HG02981 (cell line): ENCODE measurements at regions not wholly inside any gene's neighbourhood (a gene's known extent, or its start where the extent isn't known, plus 50 kb on each side); places are given as distances from the start of the nearest gene placed in this dataset.

Experiments used
- ATAC-seq: cut with Tn5 transposase; IDR thresholded peaks from one replicate; pipeline ENCODE4 v1.9.1; 2021; ENCODE audit warnings: mild to moderate bottlenecking, moderate library complexity; ENCODE audit not compliant: unreplicated experiment

DNA sequence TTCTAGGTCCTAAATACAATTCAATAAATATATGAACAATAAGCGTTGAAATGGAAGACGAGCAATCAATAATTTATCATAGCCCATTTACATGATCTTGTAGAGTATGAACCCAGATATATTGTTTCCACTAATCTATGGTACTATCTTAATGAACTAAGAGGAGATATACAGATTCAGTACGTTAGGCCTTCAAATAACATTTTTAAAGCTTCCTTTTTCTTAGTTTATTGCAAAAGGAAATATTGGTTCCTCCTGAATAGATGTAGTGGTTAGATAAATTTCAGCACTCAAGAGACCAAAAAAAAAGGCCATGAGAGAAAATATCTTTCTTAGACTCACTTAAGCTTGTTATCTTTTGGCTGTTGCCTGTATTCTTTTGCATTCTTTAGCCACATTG lies 147.5 kb upstream of the PITX2 start:
- no peak for ATAC-seq

DNA sequence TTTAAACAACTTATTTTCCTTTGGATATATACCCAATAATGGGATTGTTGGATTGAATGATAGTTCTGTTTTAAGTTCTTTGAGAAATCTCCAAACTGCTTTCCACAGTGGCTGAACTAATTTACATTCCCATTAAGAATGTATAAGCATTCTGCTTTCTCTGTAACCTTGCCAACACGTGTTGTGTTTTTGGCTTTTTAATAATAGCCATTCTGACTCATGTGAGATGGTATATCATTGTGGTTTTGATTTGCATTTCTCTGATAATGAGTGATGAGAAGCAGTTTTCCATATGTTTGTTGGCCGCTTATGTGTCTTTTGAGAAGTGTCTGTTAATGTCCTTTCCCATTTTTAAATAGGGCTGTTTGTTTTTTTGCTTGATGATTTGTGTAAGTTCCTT lies 155.6 kb upstream of the PITX2 start:
- ATAC-seq, result no peak

- no peak for ATAC-seq
These were observed 157.7 kb upstream of the PITX2 start for GRCh38 chr4:110780538-110780937.

DNA sequence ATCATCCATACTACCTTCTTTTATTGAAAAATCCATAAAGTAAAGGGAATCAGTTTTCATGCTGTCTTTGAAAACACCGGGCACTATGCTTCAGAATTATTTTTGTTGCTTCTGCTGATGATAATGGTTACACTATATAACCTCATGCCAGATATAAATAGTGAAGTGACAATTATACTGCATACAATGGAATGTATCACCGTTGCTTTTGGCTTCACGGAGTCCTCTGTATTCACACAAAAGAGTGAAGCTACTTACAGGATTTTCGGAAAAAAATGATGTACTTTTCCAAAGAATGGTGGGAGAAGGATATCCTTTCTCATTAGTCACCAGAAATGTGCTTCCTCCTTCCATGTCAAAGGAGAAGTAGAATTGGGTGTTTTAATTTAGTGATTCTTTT lies 159.1 kb upstream of the PITX2 start:
- no peak for ATAC-seq

DNA sequence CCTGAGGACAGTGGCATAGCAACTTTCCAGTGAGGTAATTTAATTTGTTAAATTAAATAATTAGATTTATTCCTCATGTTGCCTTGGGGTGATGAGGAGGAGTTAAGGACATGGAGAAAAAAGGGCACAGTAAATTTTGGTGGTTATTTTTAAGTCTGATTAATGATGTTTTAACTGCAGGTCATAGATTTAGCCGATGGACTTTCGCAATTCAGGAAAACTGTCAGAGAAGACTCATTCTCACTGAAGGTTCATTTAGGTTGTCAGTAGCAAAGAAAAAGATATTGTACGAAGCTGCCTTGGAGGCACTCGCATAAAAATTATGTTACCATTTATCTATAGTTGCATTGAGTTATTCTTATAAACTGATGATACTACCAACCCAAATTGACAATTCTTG lies 164.2 kb upstream of the PITX2 start:
- no peak for ATAC-seq

DNA sequence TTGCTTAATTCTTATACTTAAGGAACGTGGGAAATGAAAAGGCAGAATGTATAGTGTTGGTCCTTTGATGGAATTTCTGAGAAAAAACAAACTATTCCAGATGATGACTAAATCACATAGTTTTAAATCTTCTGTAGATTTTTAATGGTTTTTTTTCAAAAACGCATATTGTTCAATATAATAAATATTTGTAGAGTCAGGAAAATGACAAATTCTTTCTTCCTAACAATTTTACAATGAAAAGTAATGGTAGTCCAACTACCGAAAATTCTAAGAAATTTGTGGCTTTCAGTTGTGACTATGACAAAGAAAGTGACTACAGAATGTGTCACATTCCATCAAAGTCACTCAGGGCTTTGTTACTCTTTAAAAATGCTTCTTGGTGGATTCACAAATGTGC lies 164.8 kb upstream of the PITX2 start:
- ATAC-seq, result no peak

DNA sequence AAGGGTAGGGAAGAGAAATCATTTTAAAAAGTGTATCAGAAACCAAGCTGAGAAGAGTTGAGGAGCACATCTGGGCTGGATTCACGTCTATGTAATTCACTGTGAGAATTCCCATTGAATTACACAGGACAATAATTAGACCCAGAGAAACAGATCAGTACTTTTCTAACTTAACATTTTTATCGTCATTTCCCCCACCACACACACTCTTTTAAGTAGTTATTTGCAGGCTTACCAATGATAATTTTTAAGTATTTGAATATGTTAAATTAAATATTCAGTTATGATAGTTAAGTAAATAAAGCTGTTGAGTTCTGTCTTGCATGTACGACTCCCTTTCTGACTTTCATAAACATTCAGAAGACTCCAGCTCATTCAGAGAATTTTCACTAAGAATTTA lies 165.4 kb upstream of the PITX2 start:
- no peak for ATAC-seq

GRCh38 chr4:110792036-110792435 lies 169.2 kb upstream of the PITX2 start:
- no peak for ATAC-seq

- ATAC-seq, result no peak
These were observed 170.5 kb upstream of the PITX2 start for GRCh38 chr4:110793381-110793801.

GRCh38 chr4:110793890-110794554 lies 171.1 kb upstream of the PITX2 start:
- no peak for ATAC-seq

DNA sequence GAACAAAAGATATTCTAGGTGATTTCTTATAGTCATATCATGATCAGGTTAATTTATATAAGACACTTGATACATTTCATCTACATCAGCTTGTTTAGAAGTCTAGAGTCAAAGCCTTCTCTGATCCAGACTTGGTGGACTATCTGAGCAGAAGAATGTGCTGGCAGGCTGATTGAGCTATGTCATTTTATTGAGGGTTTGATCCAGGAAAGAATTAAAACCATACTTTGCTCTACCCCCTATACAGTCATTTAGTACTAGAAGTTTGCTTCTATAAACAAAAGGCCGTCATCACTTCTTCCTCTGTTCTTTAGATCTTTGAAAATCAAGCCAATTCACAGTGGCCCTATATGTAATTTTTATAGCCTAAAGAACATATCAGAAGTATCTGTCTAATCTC lies 173.1 kb upstream of the PITX2 start:
- no peak for ATAC-seq

DNA sequence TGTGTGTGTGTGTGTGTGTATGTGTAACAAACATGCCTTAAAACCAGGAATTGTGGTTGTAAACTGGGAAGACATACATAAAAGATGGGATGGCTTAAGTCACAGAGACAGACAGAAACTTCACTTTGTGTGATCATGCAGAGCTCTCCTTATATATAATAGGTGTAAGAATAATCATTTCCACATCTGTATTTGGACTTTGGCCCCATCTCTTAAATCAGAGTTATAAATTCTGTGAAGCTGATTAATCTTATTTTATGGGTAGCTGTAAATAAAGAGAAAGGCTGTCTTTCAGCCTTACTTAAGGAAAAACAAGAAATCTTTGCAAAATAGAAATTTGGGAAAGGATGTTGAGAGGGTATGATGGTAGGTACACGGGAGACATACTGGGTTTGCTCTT lies 174.6 kb upstream of the PITX2 start:
- no peak for ATAC-seq

DNA sequence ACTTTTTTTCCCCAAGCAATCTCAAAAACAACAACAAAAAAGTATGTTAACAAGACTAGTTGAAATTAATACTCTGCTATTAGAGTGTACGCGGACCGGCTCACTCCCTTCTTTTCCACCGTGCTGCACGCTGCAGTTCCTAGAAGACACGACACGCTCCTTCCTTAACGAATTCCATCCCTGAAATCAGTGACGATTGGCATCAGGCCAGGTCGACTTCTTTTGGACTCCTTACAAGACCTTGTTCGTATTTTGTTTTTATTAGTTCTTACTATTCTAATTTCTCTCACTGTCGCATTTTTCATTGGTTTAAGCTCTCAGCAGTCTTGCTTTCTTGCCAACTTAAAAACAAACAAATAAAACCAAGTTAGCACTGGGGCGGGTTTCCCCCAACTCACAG lies 175.8 kb upstream of the PITX2 start:
- ATAC-seq, result no peak

- no peak for ATAC-seq
These were observed 176.3 kb upstream of the PITX2 start for GRCh38 chr4:110799211-110799610.

DNA sequence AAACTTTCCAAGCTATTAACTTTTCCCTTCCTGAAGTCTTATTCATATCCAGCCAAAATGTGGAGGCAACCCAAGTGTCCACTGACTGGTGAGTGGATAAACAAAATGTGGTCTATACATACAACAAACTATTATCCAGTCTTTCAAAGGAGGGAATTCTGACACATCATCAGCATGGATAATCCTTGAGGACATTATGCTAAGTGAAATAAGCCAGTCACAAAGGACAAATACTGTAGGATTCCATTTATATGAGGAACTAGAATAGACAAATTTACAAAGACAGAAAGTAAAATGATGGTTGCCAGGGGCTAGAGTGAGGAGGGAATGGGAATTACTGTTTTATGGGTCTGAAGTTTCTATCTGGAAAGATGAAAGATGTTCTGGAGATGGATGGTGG lies 178.7 kb upstream of the PITX2 start:
- no peak for ATAC-seq

- ATAC-seq, result peak; percentile 95
These were observed 185.5 kb upstream of the PITX2 start for GRCh38 chr4:110808351-110808878.

DNA sequence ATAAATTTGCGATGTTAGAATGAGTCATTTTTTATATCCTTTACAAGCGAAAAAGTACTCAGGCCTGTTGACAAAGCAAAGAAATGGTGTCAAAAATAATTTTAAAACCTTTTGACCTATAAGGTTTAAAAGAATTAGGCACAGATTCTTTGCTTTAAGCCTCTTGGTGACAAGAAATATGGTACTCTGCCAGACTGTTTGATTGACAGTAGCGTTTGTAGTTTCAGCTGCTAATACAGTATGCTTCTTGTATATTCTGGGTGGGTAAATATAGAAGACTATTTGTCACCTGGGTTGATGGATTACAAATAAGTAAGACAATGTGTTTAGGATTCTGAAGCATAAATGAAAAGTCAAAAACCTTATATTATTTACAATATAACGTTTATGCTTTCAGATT lies 193.1 kb upstream of the PITX2 start:
- ATAC-seq, result no peak

DNA sequence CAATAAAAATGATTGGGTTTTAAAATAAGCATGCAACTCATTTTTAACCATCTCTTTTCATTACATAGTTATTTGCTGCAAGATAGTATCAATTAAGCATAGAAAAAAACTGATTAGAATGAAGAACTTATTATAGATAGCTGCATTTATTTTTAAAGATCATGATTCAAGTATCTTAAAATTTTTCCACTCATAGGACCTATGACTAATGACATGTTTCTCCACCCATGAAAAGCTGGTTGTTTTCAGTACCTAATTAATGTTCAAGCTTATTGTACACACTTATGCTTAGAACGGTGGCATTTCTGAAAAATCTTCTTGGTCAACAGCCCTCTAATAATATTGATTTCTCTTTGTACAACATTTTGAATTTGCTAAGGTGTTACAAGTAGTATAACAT lies 193.5 kb upstream of the PITX2 start:
- ATAC-seq, result no peak

DNA sequence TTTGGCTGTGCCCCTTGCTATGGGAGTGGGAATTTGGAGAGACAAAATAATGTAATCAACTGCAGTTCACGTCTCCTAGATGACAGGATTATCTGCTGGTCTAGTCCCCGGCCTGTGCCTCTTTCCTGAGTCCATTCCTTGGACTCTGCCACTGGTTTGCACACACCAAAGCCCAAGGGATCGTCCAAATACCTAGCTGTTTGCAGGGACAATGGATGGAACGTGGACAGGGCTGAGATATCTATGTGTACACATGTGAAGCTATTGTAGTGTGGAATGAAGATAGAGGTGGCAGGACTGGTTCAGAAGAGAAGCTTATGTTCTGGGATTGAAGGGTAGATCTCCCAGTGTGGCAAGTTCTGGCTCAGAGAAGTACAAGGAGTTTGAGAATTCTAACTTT lies 198.3 kb upstream of the PITX2 start:
- no peak for ATAC-seq

DNA sequence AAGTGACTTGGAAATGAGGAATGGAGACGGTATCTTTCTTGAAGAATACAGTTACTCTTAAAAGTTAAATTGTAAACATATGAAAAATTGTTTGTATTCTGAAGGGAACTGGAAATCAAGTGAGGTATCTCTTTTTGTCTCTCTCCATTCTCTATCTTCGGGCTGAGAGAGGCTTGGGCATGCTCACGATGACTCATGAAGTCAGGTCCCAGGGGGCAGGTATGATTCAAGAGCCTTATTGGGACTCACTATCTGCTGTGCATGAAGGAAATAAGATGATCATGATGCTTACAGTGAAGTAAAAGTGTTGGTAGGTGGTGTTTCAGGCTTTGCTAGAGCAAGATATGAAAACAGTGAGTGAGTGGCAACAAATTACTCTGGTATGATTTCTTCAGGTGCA lies 200.4 kb upstream of the PITX2 start:
- ATAC-seq, result peak; percentile 56

GRCh38 chr4:110824344-110824743 lies 201.5 kb upstream of the PITX2 start:
- ATAC-seq, result no peak

- ATAC-seq, result no peak
These were observed 203.8 kb upstream of the PITX2 start for GRCh38 chr4:110826656-110827055.

DNA sequence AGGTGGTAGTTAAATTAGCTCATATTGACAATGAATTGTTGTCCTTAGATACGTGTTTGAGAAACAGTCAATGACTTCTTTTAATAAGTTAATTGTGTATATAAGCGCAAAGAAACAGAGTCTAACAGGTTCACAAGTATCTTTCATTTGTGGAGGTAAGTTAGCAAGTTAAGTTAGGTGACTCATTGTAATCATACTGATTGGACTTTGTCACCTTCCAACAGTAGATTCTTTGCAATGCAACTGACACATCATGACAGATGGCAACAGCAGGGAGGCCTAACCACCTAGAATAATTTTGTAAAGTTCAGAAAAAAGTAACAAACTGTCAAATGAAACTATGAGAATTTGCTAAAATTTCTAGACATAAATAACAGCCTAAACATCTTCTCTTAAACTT lies 207.6 kb upstream of the PITX2 start:
- ATAC-seq, result no peak
